GM21529 (cell line): ENCODE measurements at regions not wholly inside any gene's neighbourhood (a gene's known extent, or its start where the extent isn't known, plus 50 kb on each side); places are given as distances from the start of the nearest gene placed in this dataset.
"Not testable (repeated sequence)": the region's sequence is repeated elsewhere in the genome, so short reads cannot be mapped to it uniquely, and the experiment has no call there.

ENCODE experiments used
- ATAC-seq: cut with Tn5 transposase; IDR thresholded peaks from one replicate; pipeline ENCODE4 v1.9.1; 2021; ENCODE audit not compliant: unreplicated experiment

GRCh38 chr2:53211201-53211774, 556.3 kb upstream of the CHAC2 start:
- no peak for ATAC-seq

- ATAC-seq = no peak
Measured at GRCh38 chr2:53210538-53210937, 557.1 kb upstream of the CHAC2 start.

- ATAC-seq = no peak
Measured at GRCh38 chr2:53209679-53210458, 557.7 kb upstream of the CHAC2 start.

- no peak for ATAC-seq
Measured at GRCh38 chr2:53208815-53209214, 558.8 kb upstream of the CHAC2 start.

- not testable (repeated sequence) for ATAC-seq
Measured at GRCh38 chr2:53206226-53206625, 561.4 kb upstream of the CHAC2 start.

- ATAC-seq = no peak
Measured at GRCh38 chr2:53202063-53202462, 565.5 kb upstream of the CHAC2 start.

GRCh38 chr2:53200072-53200471, 567.5 kb upstream of the CHAC2 start:
- ATAC-seq = no peak

GRCh38 chr2:53188851-53189510, 578.6 kb upstream of the CHAC2 start:
- ATAC-seq = no peak

- ATAC-seq = no peak
Measured at GRCh38 chr2:53183581-53183980, 584.0 kb upstream of the CHAC2 start.

GRCh38 chr2:53182601-53183000, 585.0 kb upstream of the CHAC2 start:
- ATAC-seq = no peak

GRCh38 chr2:53181759-53182158, 585.8 kb upstream of the CHAC2 start:
- no peak for ATAC-seq

- ATAC-seq = no peak
Measured at GRCh38 chr2:53177327-53177726, 590.3 kb upstream of the CHAC2 start.

GRCh38 chr2:53174539-53174938, 593.1 kb upstream of the CHAC2 start:
- no peak for ATAC-seq

GRCh38 chr2:53173698-53174455, 593.7 kb upstream of the CHAC2 start:
- ATAC-seq = no peak

- ATAC-seq = no peak
Measured at GRCh38 chr2:53173091-53173490, 594.5 kb upstream of the CHAC2 start.

- ATAC-seq = no peak
Measured at GRCh38 chr2:53170466-53170865, 597.1 kb upstream of the CHAC2 start.

- ATAC-seq = no peak
Measured at GRCh38 chr2:53167227-53167626, 600.4 kb upstream of the CHAC2 start.

- ATAC-seq = no peak
Measured at GRCh38 chr2:53150146-53150545, 617.5 kb upstream of the CHAC2 start.

- ATAC-seq = no peak
Measured at GRCh38 chr2:53148221-53148620, 619.4 kb upstream of the CHAC2 start.

GRCh38 chr2:53131416-53131815, 636.2 kb upstream of the CHAC2 start:
- ATAC-seq = no peak

- no peak for ATAC-seq
Measured at GRCh38 chr2:53130441-53130943, 637.1 kb upstream of the CHAC2 start.
